ENCODE measurements at regions not wholly inside any gene's neighbourhood (a gene's known extent, or its start where the extent isn't known, plus 50 kb on each side); places are given as distances from the start of the nearest gene placed in this dataset.

DNA sequence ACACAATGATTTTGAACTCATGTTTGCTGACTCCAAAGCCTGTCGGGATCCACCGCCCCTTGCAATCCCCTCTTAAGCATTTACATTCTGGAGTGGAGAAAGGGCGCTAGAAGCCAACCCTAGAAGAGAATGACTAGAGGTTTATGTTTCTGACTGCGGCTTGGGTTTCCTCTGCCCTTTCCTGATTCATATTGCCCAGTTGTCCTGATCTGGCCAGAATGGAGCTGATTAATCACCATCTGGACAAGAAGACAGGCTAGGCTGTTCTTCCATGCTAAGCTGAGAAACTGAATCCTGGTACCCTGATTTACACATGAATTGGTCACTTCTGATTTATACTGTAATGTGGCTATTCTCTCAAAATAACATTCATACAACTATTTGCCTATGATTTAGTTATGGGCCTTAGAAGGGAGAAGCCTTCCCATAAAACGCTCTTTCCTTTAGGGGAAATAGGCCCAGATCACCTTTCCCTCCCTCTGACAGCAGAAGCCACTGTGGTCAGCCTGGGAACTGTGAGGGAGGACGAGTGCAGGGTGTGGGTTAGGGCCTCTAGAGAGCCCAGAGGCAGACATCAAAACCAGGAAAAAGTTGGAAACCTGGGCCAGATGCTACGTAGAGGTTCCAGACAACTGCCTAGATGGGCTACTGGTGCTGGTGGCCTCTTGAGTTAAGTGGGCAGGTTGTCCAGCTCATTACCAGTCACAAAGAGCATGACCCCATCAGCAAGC, 199.2 kb upstream of the PRDM1 start:
- TF ChIP-seq, protein P1, sequence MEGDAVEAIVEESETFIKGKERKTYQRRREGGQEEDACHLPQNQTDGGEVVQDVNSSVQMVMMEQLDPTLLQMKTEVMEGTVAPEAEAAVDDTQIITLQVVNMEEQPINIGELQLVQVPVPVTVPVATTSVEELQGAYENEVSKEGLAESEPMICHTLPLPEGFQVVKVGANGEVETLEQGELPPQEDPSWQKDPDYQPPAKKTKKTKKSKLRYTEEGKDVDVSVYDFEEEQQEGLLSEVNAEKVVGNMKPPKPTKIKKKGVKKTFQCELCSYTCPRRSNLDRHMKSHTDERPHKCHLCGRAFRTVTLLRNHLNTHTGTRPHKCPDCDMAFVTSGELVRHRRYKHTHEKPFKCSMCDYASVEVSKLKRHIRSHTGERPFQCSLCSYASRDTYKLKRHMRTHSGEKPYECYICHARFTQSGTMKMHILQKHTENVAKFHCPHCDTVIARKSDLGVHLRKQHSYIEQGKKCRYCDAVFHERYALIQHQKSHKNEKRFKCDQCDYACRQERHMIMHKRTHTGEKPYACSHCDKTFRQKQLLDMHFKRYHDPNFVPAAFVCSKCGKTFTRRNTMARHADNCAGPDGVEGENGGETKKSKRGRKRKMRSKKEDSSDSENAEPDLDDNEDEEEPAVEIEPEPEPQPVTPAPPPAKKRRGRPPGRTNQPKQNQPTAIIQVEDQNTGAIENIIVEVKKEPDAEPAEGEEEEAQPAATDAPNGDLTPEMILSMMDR (IDR thresholded peaks at IDR 0.05; ENCODE audit: extremely low read depth, missing control alignments) = no peak
- no peak for DNase-seq (ENCODE audit: low spot score)

DNA sequence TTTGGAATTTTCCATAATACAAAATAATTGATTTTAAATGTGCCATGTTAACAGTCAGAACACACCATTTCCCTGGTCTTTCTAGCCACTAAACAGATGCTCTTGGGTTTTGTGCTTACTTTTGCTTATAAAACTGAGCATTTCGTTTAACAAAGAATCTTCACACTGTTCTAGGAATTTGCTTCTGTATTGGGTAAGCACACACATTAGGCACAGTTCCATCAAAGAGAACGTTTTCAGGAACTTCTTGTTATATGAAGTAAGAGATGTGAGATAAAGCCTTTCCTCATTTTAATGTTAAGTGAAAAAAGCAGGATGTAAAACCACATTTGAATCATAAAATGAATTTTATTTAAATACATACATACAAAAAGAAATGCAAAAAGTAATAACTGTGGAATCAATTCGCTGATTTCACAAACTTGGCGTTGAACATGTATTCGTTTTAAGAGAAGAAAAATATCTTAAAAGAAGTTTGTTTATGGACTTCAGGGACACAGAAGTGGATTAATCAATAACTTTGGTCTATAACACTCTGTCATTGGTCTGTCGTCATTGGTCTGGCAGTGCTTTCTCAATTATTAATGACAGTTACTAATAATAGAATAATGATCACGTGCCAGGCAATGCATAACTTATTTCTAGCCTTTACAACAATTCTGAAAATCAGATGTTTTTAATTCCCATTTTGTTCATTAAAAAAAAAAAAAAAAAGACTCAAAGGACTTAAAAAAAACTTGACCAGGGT, 199.9 kb upstream of the PRDM1 start:
- TF ChIP-seq, protein P1 (IDR thresholded peaks at IDR 0.05; ENCODE audit: extremely low read depth, missing control alignments) = no peak
- DNase-seq (ENCODE audit: low spot score) = no peak

DNA sequence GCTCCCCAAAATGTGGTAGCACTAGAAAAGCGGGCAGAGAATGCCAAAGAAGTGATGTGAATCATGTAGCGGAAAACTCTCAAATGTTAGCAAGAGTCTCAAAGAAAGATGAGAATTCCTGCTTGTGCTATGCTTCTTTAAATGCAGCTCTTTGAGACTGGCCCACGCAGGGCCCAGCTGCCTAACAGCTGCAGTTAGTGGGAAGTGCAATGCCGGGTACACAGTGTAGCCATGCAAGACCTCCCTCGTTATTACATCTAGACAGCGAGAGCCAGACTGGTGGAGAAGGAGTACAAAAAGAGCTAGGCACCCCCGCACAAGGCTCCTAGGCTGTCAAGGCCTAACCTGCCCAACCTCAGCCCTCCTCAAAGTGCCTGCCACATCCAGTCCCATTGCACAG, 201.7 kb upstream of the PRDM1 start:
- TF ChIP-seq, protein P1 (IDR thresholded peaks at IDR 0.05; ENCODE audit: extremely low read depth, missing control alignments) = no peak
- DNase-seq (ENCODE audit: low spot score) = no peak

DNA sequence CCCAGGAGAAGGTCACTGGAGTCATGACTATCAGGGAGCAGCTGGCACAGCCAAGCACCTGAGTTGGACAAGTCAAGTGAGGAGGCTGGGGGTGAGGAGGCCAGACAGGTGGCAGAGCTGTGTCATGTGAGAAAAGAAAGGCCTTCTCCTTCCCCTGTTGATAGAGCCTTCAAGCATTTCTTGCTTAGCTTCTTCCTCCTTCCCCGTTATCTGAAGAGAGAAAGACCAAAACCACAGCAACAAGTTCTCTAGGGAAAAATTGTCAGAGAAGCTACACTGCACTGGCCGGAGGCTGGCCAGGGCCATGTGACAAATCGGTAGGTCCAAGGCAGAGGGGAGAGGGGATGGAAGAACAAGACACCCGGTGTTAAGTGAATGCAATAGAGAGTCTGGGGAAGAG, 202.1 kb upstream of the PRDM1 start:
- no peak for DNase-seq (ENCODE audit: low spot score)
- TF ChIP-seq, protein P1 (IDR thresholded peaks at IDR 0.05; ENCODE audit: extremely low read depth, missing control alignments) = no peak

DNA sequence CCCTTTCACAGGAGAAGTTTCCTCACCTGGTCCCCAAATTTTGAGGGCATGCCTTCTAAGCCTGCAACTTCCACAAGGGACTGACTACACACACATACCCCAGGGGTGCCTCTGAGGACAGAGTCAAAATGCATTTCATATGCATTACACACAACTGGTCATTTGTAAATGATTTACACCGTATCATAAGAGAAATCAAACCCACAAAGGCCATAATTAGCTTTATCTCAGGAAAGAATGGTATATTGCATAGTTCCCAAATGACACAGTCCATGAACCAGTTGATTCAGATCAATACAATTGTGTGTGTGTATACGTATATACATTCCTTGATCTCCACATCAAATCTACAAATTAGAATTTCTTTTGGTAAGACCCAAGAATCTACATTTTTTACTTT, 203.3 kb upstream of the PRDM1 start:
- TF ChIP-seq, protein P1 (IDR thresholded peaks at IDR 0.05; ENCODE audit: extremely low read depth, missing control alignments) = no peak
- DNase-seq (ENCODE audit: low spot score) = no peak

DNA sequence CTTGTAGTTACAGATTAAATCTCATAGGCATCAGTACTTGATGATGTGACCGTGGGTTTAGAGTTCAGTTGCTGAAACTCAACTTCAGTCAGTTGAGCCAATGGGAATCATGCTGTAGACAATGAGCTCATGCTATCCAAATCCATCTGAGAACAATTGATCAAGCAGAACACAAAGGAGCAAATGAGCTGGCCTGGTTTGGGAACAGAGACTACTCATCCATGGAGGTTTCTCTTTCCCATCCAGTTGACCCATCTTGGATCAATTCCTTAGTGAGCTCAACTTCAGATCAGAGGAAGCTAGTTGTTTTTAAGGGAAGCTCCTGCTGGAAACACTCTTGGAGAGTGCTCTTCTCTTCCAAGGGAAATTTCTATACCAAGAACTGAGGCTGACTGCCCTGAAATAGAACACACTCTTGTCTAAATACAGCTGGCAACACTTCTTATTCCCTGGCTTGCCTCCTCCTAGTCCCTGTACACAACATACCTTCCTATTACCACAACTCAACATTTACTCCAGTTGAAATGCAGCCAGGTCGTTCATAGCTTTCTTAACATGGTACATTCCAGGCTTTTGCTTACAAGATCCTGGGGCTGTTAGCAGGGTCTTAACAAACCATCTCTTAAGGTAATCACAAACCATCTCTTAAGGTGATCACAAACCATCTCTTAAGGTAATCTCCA, 203.9 kb upstream of the PRDM1 start:
- TF ChIP-seq, protein P1 (IDR thresholded peaks at IDR 0.05; ENCODE audit: extremely low read depth, missing control alignments) = no peak
- no peak for DNase-seq (ENCODE audit: low spot score)

DNA sequence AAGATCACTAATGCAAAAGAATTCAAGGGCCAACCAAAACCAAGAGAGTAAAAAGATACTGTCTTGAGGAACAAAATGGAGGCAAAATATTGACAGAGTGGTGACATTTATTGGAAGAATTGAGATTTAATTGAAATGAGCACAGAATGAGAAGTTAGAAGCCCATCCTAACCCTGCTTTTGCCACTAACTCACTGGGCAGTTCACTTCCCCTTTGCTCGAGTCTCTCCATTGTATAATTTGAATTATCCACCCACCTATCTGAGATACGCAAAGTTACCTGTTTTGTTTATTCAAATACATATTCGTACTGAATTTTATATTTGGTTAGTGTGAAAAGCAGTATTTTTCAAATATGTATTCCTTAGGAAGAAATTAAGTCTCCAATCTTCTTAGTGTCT, 204.5 kb upstream of the PRDM1 start:
- no peak for DNase-seq (ENCODE audit: low spot score)
- TF ChIP-seq, protein P1 (IDR thresholded peaks at IDR 0.05; ENCODE audit: extremely low read depth, missing control alignments) = no peak
